Large intestine (tissue), 3 donors: ENCODE measurements at regions not wholly inside any gene's neighbourhood (a gene's known extent, or its start where the extent isn't known, plus 50 kb on each side); places are given as distances from the start of the nearest gene placed in this dataset.

Experiments
- DNase-seq, 2 donors: peaks; one replicate each; pipeline versions ENCODE4 v3.0.0 to v3.0.0-alpha.2; 2013
- H3K27ac ChIP-seq: one replicate; pipeline ENCODE4 v1.5.1; 2013; ENCODE audit warnings: low read length
- H3K27me3 ChIP-seq: 2 replicates; pipeline ENCODE4 v1.6.1; 2013; ENCODE audit warnings: low read length; ENCODE audit not compliant: control insufficient read depth, insufficient read depth
- H3K36me3 ChIP-seq: 2 replicates; pipeline ENCODE4 v1.6.1; 2013; ENCODE audit warnings: low read length; ENCODE audit not compliant: control insufficient read depth, insufficient read depth
- H3K4me1 ChIP-seq: one replicate; pipeline ENCODE4 v1.6.1; 2013; ENCODE audit warnings: low read length; ENCODE audit not compliant: control insufficient read depth, insufficient read depth
- H3K4me3 ChIP-seq: one replicate; pipeline ENCODE4 v1.5.1; 2013; ENCODE audit warnings: low read length
- H3K9me3 ChIP-seq: one replicate; pipeline ENCODE4 v1.6.1; 2013; ENCODE audit warnings: mild to moderate bottlenecking, low read depth, low read length, moderate library complexity; ENCODE audit not compliant: control insufficient read depth
- WGBS: methylation state at CpG from one replicate; pipeline ENCODE4 v1.1.5; 2013; ENCODE audit warnings: low lambda C conversion rate; ENCODE audit not compliant: insufficient coverage; 5-methylcytosine and 5-hydroxymethylcytosine counted together

GRCh38 chr3:25945366-25945765 lies 155.5 kb downstream of the OXSM start:
- no peaks in the 10 kb centered on the region for H3K9me3 ChIP-seq
- no peaks in the 10 kb centered on the region for H3K4me1 ChIP-seq
- no peaks in the 10 kb centered on the region for H3K36me3 ChIP-seq
- DNase-seq = no peak
- no peak overlapping the region for H3K4me3 ChIP-seq
- no peak overlapping the region for H3K27ac ChIP-seq
- H3K27me3 ChIP-seq = no peaks in the 10 kb centered on the region

- Histone ChIP-seq H3K27ac (no peak overlapping the region), H3K36me3 (no peaks in the 10 kb centered on the region), H3K27me3 (no peaks in the 10 kb centered on the region), H3K9me3 (no peaks in the 10 kb centered on the region), H3K4me1 (no peaks in the 10 kb centered on the region), H3K4me3 (no peak overlapping the region)
- DNase-seq = no peak
- WGBS = 100% methylated on average over 1 of the region's 1 CpG
Measured at GRCh38 chr3:25945836-25946235, 155.9 kb downstream of the OXSM start.

- no peaks in the 10 kb centered on the region for H3K4me1 ChIP-seq
- H3K36me3 ChIP-seq = no peaks in the 10 kb centered on the region
- no peaks in the 10 kb centered on the region for H3K27me3 ChIP-seq
- DNase-seq = no peak
- H3K9me3 ChIP-seq = no peaks in the 10 kb centered on the region
- WGBS = no CpG with 5 or more reads among the region's 2 CpGs
- no peak overlapping the region for H3K4me3 ChIP-seq
- no peak overlapping the region for H3K27ac ChIP-seq
Measured at GRCh38 chr3:25952133-25952532, 162.2 kb downstream of the OXSM start.

- Histone ChIP-seq H3K36me3 (no peaks in the 10 kb centered on the region), H3K9me3 (no peaks in the 10 kb centered on the region), H3K4me1 (no peaks in the 10 kb centered on the region), H3K27me3 (no peaks in the 10 kb centered on the region), H3K4me3 (no peak overlapping the region), H3K27ac (no peak overlapping the region)
- DNase-seq = no peak
Measured at GRCh38 chr3:25957026-25957425, 167.1 kb downstream of the OXSM start.

GRCh38 chr3:25960776-25961175 lies 170.9 kb downstream of the OXSM start:
- no peak overlapping the region for H3K4me3 ChIP-seq
- no CpG with 5 or more reads among the region's 1 CpG for WGBS
- H3K27me3 ChIP-seq = no peaks in the 10 kb centered on the region
- H3K4me1 ChIP-seq = no peaks in the 10 kb centered on the region
- H3K9me3 ChIP-seq = no peaks in the 10 kb centered on the region
- H3K36me3 ChIP-seq = no peaks in the 10 kb centered on the region
- H3K27ac ChIP-seq = no peak overlapping the region
- no peak for DNase-seq

- no peak overlapping the region for H3K27ac ChIP-seq
- 34% methylated on average over 2 of the region's 4 CpGs for WGBS
- no peaks in the 10 kb centered on the region for H3K36me3 ChIP-seq
- no peaks in the 10 kb centered on the region for H3K9me3 ChIP-seq
- no peaks in the 10 kb centered on the region for H3K4me1 ChIP-seq
- H3K4me3 ChIP-seq = no peak overlapping the region
- no peaks in the 10 kb centered on the region for H3K27me3 ChIP-seq
- DNase-seq = no peak
Measured at GRCh38 chr3:25962255-25962654, 172.4 kb downstream of the OXSM start.

GRCh38 chr3:25964141-25964540 lies 174.3 kb downstream of the OXSM start:
- no CpG with 5 or more reads among the region's 2 CpGs for WGBS
- no peaks in the 10 kb centered on the region for H3K9me3 ChIP-seq
- H3K27me3 ChIP-seq = no peaks in the 10 kb centered on the region
- H3K36me3 ChIP-seq = no peaks in the 10 kb centered on the region
- no peak for DNase-seq
- no peaks in the 10 kb centered on the region for H3K4me1 ChIP-seq
- no peak overlapping the region for H3K27ac ChIP-seq
- no peak overlapping the region for H3K4me3 ChIP-seq

- H3K36me3 ChIP-seq = no peaks in the 10 kb centered on the region
- no peak overlapping the region for H3K4me3 ChIP-seq
- H3K9me3 ChIP-seq = no peaks in the 10 kb centered on the region
- H3K4me1 ChIP-seq = no peaks in the 10 kb centered on the region
- H3K27me3 ChIP-seq = no peaks in the 10 kb centered on the region
- WGBS = no CpG with 5 or more reads among the region's 5 CpGs
- DNase-seq = no peak
- H3K27ac ChIP-seq = no peak overlapping the region
Measured at GRCh38 chr3:25967385-25967784, 177.5 kb downstream of the OXSM start.

- H3K9me3 ChIP-seq = no peaks in the 10 kb centered on the region
- no peak overlapping the region for H3K27ac ChIP-seq
- no peaks in the 10 kb centered on the region for H3K4me1 ChIP-seq
- no peaks in the 10 kb centered on the region for H3K27me3 ChIP-seq
- DNase-seq = no peak
- H3K4me3 ChIP-seq = no peak overlapping the region
- H3K36me3 ChIP-seq = no peaks in the 10 kb centered on the region
- WGBS = no CpG with 5 or more reads among the region's 2 CpGs
Measured at GRCh38 chr3:25971736-25972135, 181.8 kb downstream of the OXSM start.

GRCh38 chr3:25973122-25973521 lies 183.2 kb downstream of the OXSM start:
- Histone ChIP-seq H3K36me3 (no peaks in the 10 kb centered on the region), H3K27me3 (no peaks in the 10 kb centered on the region), H3K27ac (no peak overlapping the region), H3K4me1 (no peaks in the 10 kb centered on the region), H3K4me3 (no peak overlapping the region), H3K9me3 (no peaks in the 10 kb centered on the region)
- no peak for DNase-seq
- WGBS = no CpG with 5 or more reads among the region's 1 CpG

GRCh38 chr3:25982756-25983155 lies 192.9 kb downstream of the OXSM start:
- H3K4me1 ChIP-seq = no peaks in the 10 kb centered on the region
- no peaks in the 10 kb centered on the region for H3K36me3 ChIP-seq
- no peak overlapping the region for H3K27ac ChIP-seq
- no peak for DNase-seq
- H3K4me3 ChIP-seq = no peak overlapping the region
- no CpG with 5 or more reads among the region's 1 CpG for WGBS
- no peaks in the 10 kb centered on the region for H3K27me3 ChIP-seq
- H3K9me3 ChIP-seq = no peaks in the 10 kb centered on the region
